ENCODE measurements at regions not wholly inside any gene's neighbourhood (a gene's known extent, or its start where the extent isn't known, plus 50 kb on each side); places are given as distances from the start of the nearest gene placed in this dataset.
"Not testable (repeated sequence)": the region's sequence is repeated elsewhere in the genome, so short reads cannot be mapped to it uniquely, and the experiment has no call there.

- H3K9me3 ChIP-seq = no peaks in the 10 kb centered on the region
- H3K36me3 ChIP-seq (ENCODE audit: low read depth, missing control alignments) = no peaks in the 10 kb centered on the region
- WGBS, 2 donors = 98 to 100% methylated on average over 3 of the region's 3 CpGs
- DNase-seq = no peak
- no peaks in the 10 kb centered on the region for H3K4me1 ChIP-seq
- intact Hi-C loops (cut with DNase I; ENCODE audit: low total_unique reads) = no loop called here
- TF ChIP-seq CTCF (IDR thresholded peaks at IDR 0.05) = no peak
- H3K27me3 ChIP-seq = no peaks in the 10 kb centered on the region
- no peak overlapping the region for H3K27ac ChIP-seq
- no peak overlapping the region for H3K4me3 ChIP-seq
Measured at GRCh38 chr1:56125316-56125715, 454.0 kb downstream of the PLPP3 start.

- intact Hi-C loops (cut with DNase I; ENCODE audit: low total_unique reads) = no loop called here
- H3K36me3 ChIP-seq (ENCODE audit: low read depth, missing control alignments) = no peaks in the 10 kb centered on the region
- no peak for DNase-seq
Measured at GRCh38 chr1:56123826-56124225, 455.5 kb downstream of the PLPP3 start.

GRCh38 chr1:56123421-56123820 lies 455.9 kb downstream of the PLPP3 start:
- no peak overlapping the region for H3K27ac ChIP-seq
- no peak for DNase-seq
- no peaks in the 10 kb centered on the region for H3K27me3 ChIP-seq
- no peaks in the 10 kb centered on the region for H3K9me3 ChIP-seq
- TF ChIP-seq CTCF (IDR thresholded peaks at IDR 0.05) (no peak), POLR2A (IDR thresholded peaks at IDR 0.05) (no peak)
- no peaks in the 10 kb centered on the region for H3K4me1 ChIP-seq
- intact Hi-C loops (cut with DNase I; ENCODE audit: low total_unique reads) = no loop called here
- H3K4me3 ChIP-seq = no peak overlapping the region
- no peaks in the 10 kb centered on the region for H3K36me3 ChIP-seq (ENCODE audit: low read depth, missing control alignments)

More at GRCh38 chr1:56123826-56124225, 455.5 kb downstream of the PLPP3 start:
- Histone ChIP-seq H3K4me1 (no peaks in the 10 kb centered on the region), H3K27ac (no peak overlapping the region), H3K27me3 (no peaks in the 10 kb centered on the region), H3K4me3 (no peak overlapping the region), H3K9me3 (no peaks in the 10 kb centered on the region)
- 80 to 81% methylated on average over 3 of the region's 3 CpGs for WGBS, 2 donors
- TF ChIP-seq POLR2A (IDR thresholded peaks at IDR 0.05) (no peak), CTCF (IDR thresholded peaks at IDR 0.05) (no peak)

GRCh38 chr1:56120021-56120420 lies 459.3 kb downstream of the PLPP3 start:
- 48 to 58% methylated on average over 2 of the region's 2 CpGs for WGBS, 2 donors
- no peak for TF ChIP-seq POLR2A (IDR thresholded peaks at IDR 0.05)
- TF ChIP-seq CTCF (IDR thresholded peaks at IDR 0.05) = no peak
- no peaks in the 10 kb centered on the region for H3K36me3 ChIP-seq (ENCODE audit: low read depth, missing control alignments)

GRCh38 chr1:56118676-56119075 lies 460.7 kb downstream of the PLPP3 start:
- 92 to 100% methylated on average over 4 of the region's 4 CpGs for WGBS, 2 donors
- H3K36me3 ChIP-seq (ENCODE audit: low read depth, missing control alignments); intact Hi-C loops (cut with DNase I; ENCODE audit: low total_unique reads); H3K4me3 ChIP-seq; H3K9me3 ChIP-seq; H3K27me3 ChIP-seq; DNase-seq; H3K4me1 ChIP-seq; H3K27ac ChIP-seq: not testable (repeated sequence)

More at GRCh38 chr1:56120021-56120420, 459.3 kb downstream of the PLPP3 start:
- H3K4me1 ChIP-seq = no peaks in the 10 kb centered on the region
- no peaks in the 10 kb centered on the region for H3K27me3 ChIP-seq
- no peak overlapping the region for H3K27ac ChIP-seq
- no peak overlapping the region for H3K4me3 ChIP-seq
- no peaks in the 10 kb centered on the region for H3K9me3 ChIP-seq
- intact Hi-C loops (cut with DNase I; ENCODE audit: low total_unique reads) = no loop called here
- DNase-seq = no peak

Data from testis (tissue), 2 donors.